Panc1 (cell line): ENCODE measurements at regions not wholly inside any gene's neighbourhood (a gene's known extent, or its start where the extent isn't known, plus 50 kb on each side); places are given as distances from the start of the nearest gene placed in this dataset.

Experiments
- CTCF ChIP-seq: fragments of 450-650 bp; IDR thresholded peaks from 2 replicates; pipeline ENCODE4 v1.5.1; 2017; ENCODE audit warnings: mild to moderate bottlenecking
- TF ChIP-seq, protein P1 (sequence below), 2 experiments: IDR thresholded peaks; 2 replicates each; pipeline ENCODE4 v1.6.1; 2011 to 2012; ENCODE audit warnings: low read depth in 2 of 2, control low read depth in 1 of 2, low read length in 1 of 2, mild to moderate bottlenecking in 1 of 2, moderate library complexity in 1 of 2; ENCODE audit not compliant: insufficient read depth in 1 of 2

DNA sequence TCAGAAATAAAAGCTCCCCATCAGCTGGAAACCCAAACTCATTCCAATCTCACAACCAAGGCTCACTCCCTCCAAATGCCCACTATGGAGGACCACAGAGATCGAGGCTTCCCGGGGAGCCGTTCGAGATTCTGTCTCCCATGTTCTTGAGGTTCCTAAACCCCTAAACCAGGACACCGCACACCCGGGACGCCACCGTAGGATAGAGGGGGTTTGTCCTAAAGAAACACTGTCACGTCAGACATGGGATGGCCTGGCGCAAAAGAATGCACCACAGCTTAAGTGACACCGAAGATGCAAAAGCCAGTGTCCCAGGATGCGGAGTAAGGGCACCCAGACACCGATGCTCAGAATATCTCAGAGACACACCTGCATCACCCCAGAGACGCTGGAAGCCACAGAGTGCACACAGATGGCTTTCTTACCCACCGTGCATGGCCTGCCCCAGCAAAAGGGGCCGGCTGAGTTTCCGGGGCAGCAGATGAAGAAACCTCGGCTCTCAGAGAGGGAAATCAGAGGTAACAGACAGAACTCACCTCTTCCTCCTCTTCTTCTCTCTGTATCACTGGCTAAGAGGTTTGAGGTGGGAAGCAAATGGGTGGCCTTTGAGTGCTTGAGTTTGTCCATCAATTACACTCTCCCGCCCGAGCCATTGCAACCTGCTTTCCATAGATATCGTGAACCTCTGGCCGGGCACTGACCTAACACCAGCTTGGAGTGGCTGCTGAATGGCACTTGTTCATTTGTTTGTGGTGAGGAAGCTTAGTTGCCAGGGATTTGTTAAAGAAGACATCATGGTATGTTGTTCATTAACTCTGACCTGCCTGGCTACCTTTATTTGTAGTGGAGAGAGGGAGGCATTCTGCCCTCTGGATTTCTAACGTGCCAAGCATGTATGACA lies 65.1 kb upstream of the TNRC6C start:
- TF ChIP-seq CTCF = no peak
- TF ChIP-seq, protein P1, sequence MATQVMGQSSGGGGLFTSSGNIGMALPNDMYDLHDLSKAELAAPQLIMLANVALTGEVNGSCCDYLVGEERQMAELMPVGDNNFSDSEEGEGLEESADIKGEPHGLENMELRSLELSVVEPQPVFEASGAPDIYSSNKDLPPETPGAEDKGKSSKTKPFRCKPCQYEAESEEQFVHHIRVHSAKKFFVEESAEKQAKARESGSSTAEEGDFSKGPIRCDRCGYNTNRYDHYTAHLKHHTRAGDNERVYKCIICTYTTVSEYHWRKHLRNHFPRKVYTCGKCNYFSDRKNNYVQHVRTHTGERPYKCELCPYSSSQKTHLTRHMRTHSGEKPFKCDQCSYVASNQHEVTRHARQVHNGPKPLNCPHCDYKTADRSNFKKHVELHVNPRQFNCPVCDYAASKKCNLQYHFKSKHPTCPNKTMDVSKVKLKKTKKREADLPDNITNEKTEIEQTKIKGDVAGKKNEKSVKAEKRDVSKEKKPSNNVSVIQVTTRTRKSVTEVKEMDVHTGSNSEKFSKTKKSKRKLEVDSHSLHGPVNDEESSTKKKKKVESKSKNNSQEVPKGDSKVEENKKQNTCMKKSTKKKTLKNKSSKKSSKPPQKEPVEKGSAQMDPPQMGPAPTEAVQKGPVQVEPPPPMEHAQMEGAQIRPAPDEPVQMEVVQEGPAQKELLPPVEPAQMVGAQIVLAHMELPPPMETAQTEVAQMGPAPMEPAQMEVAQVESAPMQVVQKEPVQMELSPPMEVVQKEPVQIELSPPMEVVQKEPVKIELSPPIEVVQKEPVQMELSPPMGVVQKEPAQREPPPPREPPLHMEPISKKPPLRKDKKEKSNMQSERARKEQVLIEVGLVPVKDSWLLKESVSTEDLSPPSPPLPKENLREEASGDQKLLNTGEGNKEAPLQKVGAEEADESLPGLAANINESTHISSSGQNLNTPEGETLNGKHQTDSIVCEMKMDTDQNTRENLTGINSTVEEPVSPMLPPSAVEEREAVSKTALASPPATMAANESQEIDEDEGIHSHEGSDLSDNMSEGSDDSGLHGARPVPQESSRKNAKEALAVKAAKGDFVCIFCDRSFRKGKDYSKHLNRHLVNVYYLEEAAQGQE (IDR thresholded peaks at IDR 0.05; ENCODE audit: insufficient read depth in 1 of 2, low read depth in 2 of 2, low read length in 1 of 2) = no peak
